ENCODE measurements at regions not wholly inside any gene's neighbourhood (a gene's known extent, or its start where the extent isn't known, plus 50 kb on each side); places are given as distances from the start of the nearest gene placed in this dataset.

DNA sequence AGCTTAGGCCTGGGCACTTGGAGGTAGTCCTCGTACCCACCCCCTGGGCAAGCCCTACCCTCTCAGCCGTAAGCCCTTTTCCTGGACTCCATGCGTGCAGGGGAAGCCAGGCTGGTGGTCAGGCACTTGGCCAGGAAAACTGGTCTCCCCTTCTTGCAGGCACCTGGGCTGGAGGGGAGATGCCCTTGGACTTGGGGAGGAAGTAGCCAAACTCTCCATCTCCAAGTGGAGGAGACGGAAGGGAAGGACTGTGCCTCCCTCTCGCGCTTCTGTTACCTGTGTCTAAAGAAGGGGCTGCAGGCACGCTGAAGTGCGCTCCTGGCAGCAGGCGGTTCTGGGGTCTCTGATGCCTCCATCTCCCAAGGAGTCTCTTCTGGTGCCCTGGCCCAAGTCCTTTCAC lies 283.9 kb downstream of the PBX3 start:
- Histone ChIP-seq H3K79me2 (ENCODE audit: insufficient read depth, low read length) (no peaks in the 10 kb centered on the region), H3K9me3 (ENCODE audit: low read depth, low read length) (no peaks in the 10 kb centered on the region), H3K4me3 (ENCODE audit: insufficient read depth, low read length) (no peak overlapping the region), H2AFZ (ENCODE audit: low read length) (no peak overlapping the region), H3K4me1 (ENCODE audit: insufficient read depth, low read length) (no peaks in the 10 kb centered on the region), H3K27me3 (ENCODE audit: insufficient read depth, low read length) (peaks cover 9% of the 10 kb centered on the region), H3K4me2 (ENCODE audit: insufficient read depth, low read length) (no peak overlapping the region), H4K20me1 (ENCODE audit: insufficient read depth, low read length) (no peaks in the 10 kb centered on the region), H3K36me3 (ENCODE audit: insufficient read depth, low read length) (no peaks in the 10 kb centered on the region), H3K27ac (ENCODE audit: low read depth, low read length) (no peak overlapping the region)
- TF ChIP-seq, protein P1, sequence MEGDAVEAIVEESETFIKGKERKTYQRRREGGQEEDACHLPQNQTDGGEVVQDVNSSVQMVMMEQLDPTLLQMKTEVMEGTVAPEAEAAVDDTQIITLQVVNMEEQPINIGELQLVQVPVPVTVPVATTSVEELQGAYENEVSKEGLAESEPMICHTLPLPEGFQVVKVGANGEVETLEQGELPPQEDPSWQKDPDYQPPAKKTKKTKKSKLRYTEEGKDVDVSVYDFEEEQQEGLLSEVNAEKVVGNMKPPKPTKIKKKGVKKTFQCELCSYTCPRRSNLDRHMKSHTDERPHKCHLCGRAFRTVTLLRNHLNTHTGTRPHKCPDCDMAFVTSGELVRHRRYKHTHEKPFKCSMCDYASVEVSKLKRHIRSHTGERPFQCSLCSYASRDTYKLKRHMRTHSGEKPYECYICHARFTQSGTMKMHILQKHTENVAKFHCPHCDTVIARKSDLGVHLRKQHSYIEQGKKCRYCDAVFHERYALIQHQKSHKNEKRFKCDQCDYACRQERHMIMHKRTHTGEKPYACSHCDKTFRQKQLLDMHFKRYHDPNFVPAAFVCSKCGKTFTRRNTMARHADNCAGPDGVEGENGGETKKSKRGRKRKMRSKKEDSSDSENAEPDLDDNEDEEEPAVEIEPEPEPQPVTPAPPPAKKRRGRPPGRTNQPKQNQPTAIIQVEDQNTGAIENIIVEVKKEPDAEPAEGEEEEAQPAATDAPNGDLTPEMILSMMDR (IDR thresholded peaks at IDR 0.05; ENCODE audit: extremely low read depth, low read depth, low read length), result no peak
- no peak for DNase-seq (ENCODE audit: insufficient read length, low spot score, missing footprints)

DNA sequence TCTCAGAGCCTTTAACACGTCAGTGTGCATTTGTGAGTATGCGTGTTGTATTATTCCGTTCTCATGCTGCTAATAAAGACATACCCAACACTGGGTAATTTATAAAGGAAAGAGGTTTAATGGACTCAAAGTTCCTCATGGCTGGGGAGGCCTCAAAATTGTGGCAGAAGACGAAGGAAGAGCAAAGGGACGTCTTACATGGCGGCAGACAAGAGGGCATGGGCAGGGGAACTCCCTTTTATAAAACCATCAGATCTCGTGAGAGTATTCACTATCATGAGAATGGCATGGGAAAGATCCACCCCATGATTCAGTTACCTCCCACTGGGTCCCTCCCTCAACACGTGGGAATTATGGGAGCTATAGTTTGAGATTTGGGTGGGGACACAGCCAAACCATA lies 285.0 kb downstream of the PBX3 start:
- Histone ChIP-seq H3K4me3 (ENCODE audit: insufficient read depth, low read length) (no peak overlapping the region), H3K4me1 (ENCODE audit: insufficient read depth, low read length) (no peaks in the 10 kb centered on the region), H3K4me2 (ENCODE audit: insufficient read depth, low read length) (no peak overlapping the region), H3K27me3 (ENCODE audit: insufficient read depth, low read length) (peaks cover 16% of the 10 kb centered on the region), H3K79me2 (ENCODE audit: insufficient read depth, low read length) (no peaks in the 10 kb centered on the region), H4K20me1 (ENCODE audit: insufficient read depth, low read length) (no peaks in the 10 kb centered on the region), H3K27ac (ENCODE audit: low read depth, low read length) (no peak overlapping the region), H2AFZ (ENCODE audit: low read length) (no peak overlapping the region), H3K9me3 (ENCODE audit: low read depth, low read length) (no peaks in the 10 kb centered on the region), H3K36me3 (ENCODE audit: insufficient read depth, low read length) (no peaks in the 10 kb centered on the region)
- DNase-seq (ENCODE audit: insufficient read length, low spot score, missing footprints), result no peak
- TF ChIP-seq, protein P1 (IDR thresholded peaks at IDR 0.05; ENCODE audit: extremely low read depth, low read depth, low read length), result no peak

- no peaks in the 10 kb centered on the region for H4K20me1 ChIP-seq (ENCODE audit: insufficient read depth, low read length)
- H3K4me2 ChIP-seq (ENCODE audit: insufficient read depth, low read length), result no peak overlapping the region
- H3K79me2 ChIP-seq (ENCODE audit: insufficient read depth, low read length), result no peaks in the 10 kb centered on the region
- TF ChIP-seq, protein P1 (IDR thresholded peaks at IDR 0.05; ENCODE audit: extremely low read depth, low read depth, low read length), result no peak
- H3K9me3 ChIP-seq (ENCODE audit: low read depth, low read length), result no peaks in the 10 kb centered on the region
- H3K36me3 ChIP-seq (ENCODE audit: insufficient read depth, low read length), result no peaks in the 10 kb centered on the region
- H3K4me3 ChIP-seq (ENCODE audit: insufficient read depth, low read length), result no peak overlapping the region
- H3K27ac ChIP-seq (ENCODE audit: low read depth, low read length), result no peak overlapping the region
- H2AFZ ChIP-seq (ENCODE audit: low read length), result no peak overlapping the region
- H3K4me1 ChIP-seq (ENCODE audit: insufficient read depth, low read length), result no peaks in the 10 kb centered on the region
- peaks cover 16% of the 10 kb centered on the region for H3K27me3 ChIP-seq (ENCODE audit: insufficient read depth, low read length)
- DNase-seq (ENCODE audit: insufficient read length, low spot score, missing footprints), result no peak
These were observed 286.1 kb downstream of the PBX3 start for GRCh38 chr9:126033318-126033717.

DNA sequence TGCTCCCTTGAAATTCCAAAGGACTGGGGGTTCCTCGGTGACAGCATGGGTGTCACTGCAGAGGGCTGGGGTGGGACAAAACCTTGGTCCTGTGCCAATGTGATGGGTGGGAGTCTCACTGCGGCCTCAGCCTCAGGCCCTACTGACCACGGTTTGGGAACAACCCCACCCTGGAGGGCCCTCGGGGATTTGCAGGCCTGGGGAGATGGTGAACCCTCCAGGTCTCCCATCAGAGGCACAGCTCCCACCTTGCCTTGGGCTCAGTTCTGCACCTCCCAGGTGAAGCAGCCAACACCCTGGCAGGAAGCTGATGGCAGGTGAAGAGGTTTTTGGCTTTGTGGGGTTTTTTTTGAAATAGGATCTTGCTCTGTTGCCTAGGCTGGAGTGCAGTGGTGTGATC lies 286.8 kb downstream of the PBX3 start:
- DNase-seq (ENCODE audit: insufficient read length, low spot score, missing footprints), result no peak
- TF ChIP-seq, protein P1 (IDR thresholded peaks at IDR 0.05; ENCODE audit: extremely low read depth, low read depth, low read length), result no peak
- no peaks in the 10 kb centered on the region for H3K36me3 ChIP-seq (ENCODE audit: insufficient read depth, low read length)
- no peak overlapping the region for H2AFZ ChIP-seq (ENCODE audit: low read length)
- no peaks in the 10 kb centered on the region for H4K20me1 ChIP-seq (ENCODE audit: insufficient read depth, low read length)
- no peak overlapping the region for H3K4me3 ChIP-seq (ENCODE audit: insufficient read depth, low read length)
- H3K27me3 ChIP-seq (ENCODE audit: insufficient read depth, low read length), result peaks cover 16% of the 10 kb centered on the region
- no peaks in the 10 kb centered on the region for H3K79me2 ChIP-seq (ENCODE audit: insufficient read depth, low read length)
- no peaks in the 10 kb centered on the region for H3K4me1 ChIP-seq (ENCODE audit: insufficient read depth, low read length)
- no peaks in the 10 kb centered on the region for H3K9me3 ChIP-seq (ENCODE audit: low read depth, low read length)
- no peak overlapping the region for H3K27ac ChIP-seq (ENCODE audit: low read depth, low read length)
- no peak overlapping the region for H3K4me2 ChIP-seq (ENCODE audit: insufficient read depth, low read length)

Measured in osteoblast (primary cell).